RPMI8226 (cell line): ENCODE measurements at regions not wholly inside any gene's neighbourhood (a gene's known extent, or its start where the extent isn't known, plus 50 kb on each side); places are given as distances from the start of the nearest gene placed in this dataset.
"Not testable (repeated sequence)": the region's sequence is repeated elsewhere in the genome, so short reads cannot be mapped to it uniquely, and the experiment has no call there.

Experiments used
- DNase-seq: peaks from one replicate; pipeline ENCODE4 v3.0.0-alpha.2; 2015

DNA sequence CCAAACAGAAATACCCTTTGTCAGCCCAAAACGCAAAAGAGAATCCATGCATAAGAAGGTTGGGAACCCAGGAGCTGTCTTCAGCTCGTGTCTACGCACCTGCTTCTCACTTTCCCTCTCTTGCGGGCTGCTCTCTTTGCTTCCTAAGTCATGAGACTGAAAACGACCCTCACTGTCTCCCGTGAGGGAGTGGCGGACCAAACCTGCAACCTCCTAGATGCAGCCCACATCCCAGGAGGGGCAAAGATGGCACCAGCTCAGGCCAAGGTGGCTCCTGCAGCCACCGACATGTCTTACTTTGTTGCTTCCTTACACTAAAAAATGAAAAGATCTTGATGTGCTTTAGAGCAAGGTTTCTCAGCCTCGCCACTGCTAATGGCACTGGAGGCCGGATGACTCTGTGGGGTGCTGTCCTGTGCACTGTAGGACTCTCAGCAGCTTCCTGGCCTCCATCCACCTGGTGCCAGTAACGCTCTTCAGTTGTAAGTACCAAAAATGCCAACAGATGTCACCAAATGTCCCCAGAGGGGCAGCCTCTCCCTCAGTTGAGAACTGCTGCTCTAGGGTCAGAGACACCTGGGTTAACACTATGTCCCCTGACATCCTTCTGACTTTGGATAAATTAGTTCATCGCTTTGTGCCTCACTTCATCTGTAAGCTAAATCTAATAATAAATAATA is 179.8 kb upstream of the PFKP start:
- DNase-seq = no peak

DNA sequence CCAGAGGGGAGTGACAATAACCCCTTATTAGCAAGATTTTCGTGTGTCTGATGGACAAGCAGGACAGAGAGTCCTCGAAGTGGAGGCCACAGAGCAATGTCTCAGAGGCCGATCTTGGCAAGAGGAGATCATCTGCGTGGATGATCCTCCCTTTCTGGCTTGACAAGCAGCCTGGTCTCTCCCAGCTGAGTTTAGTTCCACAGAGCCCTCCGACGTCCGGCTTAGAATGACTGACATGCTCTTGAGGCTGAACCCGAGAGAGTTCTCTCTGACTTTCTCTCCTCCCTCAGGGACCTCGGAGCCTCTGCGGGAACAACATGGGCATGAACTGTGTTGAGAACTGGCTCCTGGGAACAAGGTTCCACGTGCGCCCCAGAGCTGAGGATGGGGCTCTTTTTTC is 180.7 kb upstream of the PFKP start:
- DNase-seq = no peak

DNA sequence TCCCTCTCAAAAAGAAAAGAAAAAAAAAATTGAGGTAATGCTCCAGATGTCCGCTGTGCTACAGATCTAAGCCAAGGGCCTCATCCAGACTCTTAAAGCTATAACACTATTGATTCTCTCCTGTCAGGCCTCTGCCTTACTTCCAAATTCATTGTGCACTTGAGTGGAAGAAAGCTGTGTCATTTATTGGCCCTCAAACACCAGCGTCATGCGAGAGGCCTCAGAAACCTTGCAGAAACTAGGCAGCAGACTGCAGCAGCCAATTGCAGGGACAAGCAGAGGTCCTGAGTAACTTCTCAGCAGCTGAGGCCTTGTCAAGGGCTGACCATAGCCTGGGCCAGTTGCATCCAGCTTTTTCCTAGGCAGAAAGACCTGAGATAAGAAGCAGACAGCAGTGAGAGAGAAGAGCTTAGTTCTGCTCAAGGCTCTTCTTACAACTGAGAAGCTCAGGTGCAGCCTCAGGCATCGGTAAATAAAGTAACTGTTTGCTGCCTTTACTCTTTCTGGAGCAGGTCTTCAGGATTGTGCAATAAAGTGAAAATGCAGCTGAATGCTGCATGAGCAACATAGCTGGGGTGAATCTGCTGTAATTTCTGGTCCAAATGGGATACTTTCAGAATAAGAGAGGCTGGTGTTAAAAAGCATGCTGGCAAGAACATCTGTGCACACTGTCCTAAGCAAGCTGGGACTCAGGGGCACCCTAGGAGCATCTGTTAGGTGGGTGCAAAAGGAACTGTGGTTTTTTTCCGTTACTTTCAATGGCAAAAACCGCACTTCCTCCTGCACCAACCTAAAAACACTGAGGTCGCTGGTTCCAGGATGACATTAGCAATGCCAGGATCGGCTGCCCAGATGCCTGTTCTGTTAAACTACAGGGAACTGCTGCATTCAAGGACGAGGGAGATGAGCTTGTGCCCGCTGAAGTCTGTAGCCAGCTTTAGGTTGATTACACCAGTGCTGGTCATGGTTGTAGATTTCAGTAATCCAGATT is 181.8 kb upstream of the PFKP start:
- DNase-seq = no peak

DNA sequence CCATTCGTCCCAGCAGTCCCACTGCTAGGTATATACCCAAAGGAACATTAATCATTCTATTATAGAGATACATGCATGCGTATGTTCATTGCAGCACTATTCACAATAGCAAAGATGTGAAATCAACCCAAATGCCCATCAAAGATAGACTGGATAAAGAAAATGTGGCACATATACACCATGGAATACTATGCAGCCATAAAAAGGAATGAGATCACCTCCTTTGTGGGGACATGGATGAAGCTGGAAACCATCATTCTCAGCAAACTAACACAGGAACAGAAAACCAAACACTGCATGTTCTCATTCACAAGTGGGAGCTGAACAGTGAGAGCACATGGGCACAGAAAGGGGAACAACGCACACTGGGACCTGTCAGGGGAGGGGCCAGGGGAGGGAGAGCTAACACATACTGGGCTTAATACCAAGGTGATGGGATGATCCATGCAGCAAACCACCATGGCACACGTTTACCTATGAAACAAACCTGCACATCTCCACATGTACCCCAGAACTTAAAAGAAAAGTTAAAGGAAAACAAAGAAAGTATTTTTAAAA is 183.3 kb upstream of the PFKP start:
- not testable (repeated sequence) for DNase-seq

DNA sequence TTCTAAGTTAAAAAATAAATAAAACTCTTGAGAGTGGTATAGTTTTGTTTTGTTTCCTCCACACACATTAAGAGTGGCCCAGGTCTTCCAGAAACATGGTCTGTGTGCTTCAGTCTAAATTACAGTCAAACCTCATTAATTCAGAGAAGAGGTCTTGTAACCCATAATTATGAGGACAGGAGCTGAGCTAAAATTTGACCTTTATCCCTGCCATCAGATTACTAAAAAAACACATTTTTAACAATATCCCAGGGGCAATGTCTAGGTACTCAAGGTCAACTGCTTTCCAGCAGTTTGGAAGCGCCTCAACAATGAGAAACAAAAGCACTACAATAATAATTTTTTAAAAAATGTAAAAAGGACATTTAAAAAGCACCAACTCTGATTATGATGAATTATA is 184.1 kb upstream of the PFKP start:
- no peak for DNase-seq

DNA sequence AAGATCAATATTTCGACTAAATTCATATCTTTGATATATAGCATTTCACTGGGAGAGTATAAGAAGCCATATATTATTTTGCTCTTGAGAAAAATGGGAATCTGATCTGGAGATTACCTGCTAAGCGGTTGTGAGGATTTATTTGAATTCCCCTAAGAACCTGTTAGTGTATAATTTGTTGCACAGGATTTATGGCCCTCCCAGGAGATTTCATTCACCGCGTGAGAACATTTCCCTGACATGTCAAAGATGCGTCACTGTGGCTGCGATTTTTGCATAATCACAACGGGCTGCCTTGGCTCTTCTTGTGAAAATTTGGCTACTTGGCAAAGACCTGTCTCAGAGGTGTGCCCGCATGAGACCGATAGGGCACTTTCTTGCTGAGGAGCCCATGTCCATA is 184.7 kb upstream of the PFKP start:
- no peak for DNase-seq

DNA sequence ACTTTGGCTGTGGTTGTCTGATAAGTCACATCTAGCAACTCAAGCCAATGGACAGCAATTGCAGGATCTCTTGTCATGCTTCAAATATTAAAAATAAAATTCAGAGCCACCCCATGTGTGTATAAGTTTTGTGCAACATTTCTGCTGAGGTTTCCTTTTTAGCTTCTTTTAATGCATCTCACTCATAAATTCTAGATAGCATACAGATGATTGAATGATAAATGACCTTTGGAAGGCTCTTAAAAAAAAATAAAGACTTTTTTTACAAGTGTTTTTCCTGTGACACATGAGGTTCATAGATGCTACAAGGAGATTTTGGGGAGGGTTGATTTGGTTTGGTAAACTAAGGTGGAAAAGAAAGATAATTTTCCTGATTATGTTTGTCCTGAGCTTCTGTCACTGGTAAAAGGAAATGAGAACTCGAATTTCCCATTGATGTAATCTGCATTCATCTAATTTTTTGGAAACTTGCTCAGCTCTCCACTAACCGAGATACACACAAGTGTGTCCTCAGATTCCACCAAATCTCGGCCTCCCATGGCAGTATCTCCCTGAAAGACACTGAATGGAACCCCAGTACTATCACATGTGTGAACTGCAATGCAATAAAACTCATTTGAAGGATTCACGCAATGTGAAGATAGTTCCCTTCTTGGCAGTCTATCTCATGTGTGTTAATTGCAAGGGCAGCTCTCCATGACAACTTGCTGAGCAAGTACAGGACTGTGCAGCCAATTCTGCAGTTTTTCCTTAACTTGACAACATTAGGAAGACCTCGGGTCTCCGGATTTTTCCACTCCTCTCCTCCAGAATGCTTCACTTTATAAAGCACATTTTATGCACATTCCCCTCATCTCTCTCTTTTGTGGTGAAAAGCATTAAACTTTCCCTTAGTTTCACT is 185.4 kb upstream of the PFKP start:
- no peak for DNase-seq

DNA sequence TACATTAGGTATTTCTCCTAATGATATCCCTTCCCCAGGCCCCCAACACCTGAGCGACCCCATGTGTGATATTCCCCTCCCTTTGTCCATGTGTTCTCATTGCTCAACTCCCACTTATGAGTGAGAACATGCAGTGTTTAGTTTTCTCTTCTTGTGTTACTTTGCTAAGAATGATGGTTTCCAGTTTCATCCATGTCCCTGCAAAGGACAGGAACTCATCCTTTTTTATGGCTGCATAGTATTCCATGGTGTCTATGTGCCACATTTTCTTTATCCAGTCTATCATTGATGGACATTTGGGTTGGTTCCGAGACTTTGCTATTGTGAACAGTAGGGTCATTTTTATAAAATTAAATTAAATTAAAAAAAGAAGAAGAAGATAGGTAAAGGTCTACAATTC is 187.3 kb upstream of the PFKP start:
- DNase-seq = not testable (repeated sequence)

DNA sequence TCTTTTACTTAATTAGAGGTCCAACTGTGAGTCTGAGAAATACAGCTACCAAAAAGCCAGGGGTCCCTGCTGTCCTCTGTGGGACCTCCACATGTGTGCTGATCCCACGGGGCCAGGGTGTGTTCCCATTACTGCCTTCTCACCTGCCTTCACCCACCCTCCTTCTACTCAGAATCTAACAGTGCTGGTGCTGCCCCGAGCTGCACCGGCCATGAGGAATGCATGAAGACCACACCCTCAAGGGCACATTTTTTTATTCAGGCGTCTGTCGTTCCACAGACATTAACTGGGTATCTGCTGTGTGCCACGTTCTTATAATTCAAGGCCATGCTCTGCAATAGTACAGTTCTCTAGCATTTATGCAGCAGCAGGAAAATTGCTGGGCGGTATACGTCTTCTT is 188.5 kb upstream of the PFKP start:
- DNase-seq = no peak

DNA sequence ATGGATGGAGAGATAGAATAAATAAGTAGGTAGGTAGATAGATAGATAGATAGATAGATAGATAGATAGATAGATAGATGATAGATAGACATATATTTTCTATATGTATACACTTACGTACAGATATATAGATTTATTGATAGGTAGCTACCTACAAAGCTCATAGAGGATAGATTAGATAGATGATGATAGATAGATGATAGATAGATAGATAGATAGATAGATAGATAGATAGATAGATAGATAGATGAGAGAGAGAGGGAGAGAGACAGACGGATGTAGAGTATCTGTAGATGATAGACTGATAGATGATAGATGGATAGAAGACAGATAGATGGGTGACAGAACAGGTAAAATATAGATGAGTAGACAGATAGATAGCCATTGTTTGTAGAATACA is 191.3 kb upstream of the PFKP start:
- DNase-seq = no peak

DNA sequence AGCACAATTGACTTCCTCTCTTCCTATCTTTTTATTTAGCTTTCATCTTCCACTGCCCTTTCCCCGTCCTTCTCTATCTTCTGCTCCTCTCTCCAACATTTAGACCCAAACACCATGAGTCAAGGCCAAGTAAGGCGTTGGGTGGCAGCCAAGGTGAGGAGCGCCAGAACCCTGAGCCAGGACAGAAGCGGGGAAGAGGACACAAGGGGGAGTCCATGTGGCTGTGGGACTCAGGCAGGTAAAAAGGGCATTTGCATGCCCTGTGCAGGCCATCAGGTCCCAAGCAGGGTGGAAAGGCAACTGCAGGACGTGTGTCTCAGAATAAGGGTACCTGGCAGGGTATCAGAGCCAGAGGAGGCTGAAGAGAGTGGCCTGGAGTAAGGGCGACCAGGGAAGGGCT is 192.4 kb upstream of the PFKP start:
- DNase-seq = no peak

DNA sequence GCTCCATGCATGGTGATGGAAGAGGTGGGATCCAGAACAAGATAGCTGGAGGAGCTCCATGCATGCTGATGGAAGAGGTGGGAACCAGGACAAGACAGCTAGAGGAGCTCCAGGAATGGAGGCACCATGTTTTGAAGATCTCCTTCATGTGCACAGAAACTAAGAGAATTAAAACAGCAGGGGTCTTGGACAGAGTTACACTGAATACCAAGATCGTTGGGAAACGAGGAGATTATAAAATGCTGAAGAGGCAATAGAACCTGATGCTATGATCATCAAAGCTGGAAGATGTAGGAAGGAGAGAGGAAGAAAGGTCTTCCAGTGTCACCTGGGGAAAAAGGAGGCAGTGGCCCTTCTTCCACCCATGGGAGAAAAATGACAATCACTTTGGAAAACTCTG is 193.6 kb upstream of the PFKP start:
- DNase-seq = no peak

DNA sequence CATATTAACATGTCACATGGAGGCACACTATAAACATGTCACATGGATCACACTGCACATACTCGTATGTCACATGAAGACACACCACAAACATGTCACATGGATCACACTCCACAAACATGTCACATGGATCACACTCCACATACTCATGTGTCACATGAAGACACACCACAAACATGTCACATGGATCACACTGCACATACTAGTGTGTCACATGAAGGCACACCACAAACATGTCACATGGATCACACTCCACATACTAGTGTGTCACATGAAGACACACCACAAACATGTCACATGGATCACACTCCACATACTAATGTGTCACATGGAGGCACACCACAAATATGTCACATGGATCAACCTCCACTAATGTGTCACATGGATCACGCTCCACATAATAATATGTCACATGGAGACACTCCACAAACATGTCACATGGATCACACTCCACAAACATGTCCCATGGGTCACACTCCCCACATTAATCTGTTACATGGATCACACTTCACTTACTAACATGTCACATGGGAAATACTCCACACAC is 195.6 kb upstream of the PFKP start:
- no peak for DNase-seq

DNA sequence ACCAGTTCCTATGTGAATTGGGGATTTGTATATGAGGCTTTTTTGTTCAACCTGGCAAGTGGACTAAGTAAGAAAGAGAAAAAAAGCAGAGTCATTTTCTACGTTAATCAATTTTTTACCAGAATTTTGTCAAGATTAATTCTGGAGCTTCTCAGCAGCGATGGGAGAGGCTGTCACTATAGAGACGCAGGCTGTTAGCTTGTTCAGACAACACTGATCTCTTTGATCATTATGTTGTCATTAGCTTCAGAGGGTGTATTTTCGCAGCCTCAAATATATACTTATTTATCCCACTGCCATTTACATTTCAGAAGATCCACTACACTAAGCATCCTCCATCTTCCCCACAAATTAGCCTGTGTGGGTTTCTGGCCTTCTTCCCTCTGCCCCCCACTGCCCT is 196.7 kb upstream of the PFKP start:
- DNase-seq = no peak

DNA sequence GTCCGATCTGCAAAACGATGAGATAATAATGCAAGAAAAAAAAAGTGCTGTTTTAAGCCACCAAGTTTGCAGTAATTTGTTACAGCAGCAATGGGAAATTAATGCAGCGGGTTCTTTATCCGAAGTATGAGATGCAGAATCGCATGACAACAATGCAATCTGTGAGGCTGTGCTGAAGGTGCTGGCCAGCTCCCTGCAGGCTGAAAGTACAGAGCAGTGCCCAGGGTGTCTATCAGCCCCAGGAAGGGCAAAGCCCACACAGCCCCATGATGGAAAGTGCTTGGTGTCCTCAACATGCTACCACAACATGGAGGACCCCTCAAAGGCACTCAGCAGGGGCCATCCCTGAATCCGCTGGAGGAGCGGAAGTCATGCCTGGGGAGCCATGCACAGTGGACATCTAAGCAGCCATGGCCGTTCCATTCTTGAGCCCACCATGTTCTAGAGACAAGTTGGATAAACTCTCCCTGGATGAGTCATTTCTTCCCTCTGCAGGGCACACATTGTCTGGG is 199.5 kb upstream of the PFKP start:
- no peak for DNase-seq

DNA sequence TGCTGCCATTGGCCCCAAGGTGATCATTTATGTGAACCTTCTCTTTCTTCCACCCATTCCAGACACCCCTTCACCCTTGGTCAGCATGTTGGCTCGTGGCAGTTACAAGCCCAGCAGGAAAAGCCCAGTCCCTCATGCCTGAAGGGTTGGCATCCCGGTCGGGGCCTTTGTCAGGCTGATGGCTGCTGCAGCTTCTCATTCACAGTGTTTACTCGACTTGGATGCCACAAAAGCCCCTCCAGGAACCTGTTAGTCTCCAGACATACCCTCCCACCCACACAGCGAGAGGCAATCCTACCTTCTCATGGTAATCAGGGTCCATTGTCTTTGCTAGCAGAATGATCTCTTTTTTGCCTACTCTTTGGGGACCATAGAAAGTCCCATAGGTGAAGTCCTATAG is 200.8 kb upstream of the PFKP start:
- DNase-seq = no peak

DNA sequence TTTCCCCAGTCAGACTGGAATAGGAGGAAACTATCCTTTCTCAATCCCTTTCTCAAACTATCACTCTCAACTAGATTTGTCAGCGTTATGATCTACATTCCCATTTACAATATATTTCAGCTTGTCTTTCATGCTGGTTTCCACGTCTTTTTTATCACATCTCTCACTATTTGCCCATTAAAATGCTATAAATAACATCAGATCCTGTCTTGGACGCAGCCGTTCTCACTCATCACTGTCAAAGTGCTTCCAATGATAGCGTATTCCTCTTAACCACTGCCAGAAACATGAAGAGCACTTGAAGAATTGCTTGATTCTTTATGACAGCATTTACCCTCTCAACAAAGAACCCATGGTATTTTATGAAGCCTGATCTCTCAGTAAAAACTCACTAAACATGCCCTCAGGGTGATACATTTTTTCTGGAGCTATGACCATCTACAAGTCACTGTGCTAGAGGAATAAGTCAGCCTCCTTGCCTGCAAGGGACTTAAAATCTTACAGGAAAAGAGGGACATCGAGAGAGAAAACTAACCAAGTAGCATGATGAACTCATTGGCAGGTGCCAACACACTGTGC is 205.6 kb upstream of the PFKP start:
- no peak for DNase-seq

DNA sequence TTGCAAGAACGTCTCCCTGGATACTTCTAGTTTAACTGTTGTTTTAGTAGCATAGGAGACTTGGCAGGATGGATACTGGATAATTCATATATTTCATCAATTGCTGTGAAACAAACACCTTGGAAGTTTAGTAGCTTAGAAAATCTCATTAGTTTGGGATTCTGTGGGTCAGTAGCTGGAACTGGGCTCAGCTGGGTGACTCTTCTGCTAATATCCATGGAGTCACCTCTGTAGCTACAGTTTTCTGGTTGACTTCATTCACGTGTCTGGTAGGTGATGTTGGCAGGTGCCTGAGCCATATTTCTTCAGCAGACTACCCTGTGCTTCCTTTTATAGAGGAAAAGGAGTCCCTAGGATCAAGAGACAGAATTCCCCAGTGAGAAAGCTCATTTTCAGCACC is 208.9 kb upstream of the PFKP start:
- no peak for DNase-seq

DNA sequence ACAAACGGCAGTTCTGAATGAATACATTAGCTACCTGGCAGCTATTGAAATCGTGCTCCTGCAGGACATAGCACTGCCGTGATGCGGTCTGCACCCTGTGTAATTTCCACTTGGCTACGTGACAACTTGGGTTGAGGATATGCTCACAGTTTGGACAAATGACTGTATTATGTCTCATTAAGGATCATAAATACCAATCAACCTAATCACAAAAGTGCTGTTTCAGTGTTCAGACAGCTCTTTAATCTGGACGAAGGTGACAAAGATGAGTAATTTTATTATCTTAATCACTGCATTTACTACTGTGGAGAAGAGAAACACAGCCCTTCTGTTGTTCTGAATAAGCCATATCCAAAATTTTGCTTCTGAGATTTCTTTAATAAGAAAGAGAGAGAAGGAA is 210.8 kb upstream of the PFKP start:
- no peak for DNase-seq

DNA sequence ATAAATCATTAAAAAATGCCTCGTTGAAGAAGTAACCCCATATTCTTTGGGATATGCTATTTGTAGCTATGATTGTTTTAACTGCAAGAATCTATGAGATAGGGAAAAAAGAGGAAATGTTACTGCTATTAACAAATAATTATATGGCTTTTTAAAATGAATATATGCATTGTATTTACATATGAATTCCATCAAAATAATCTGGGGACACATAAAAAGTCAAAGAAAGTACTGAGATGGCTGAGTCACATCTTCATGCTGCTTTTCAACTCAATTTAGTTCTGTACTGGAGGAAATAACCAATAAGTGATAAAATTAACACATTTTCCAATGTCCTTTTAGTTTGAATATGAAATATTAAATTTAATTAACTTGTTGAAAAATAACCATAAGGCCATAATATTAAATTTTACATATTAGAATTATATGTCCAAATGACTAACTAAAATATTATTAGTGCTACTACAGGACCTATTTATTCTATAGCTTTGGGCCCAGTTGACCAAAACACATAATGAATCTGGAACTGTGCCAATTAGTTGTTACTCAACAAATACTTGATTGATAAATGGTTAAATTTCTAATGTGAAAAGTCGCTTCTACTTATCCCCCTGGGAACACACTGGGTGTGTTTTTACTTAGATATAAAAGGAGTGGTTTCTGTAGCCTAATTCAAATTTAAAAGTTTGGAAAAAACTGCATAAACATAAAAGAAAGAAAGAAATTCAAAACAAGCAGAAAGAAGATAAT is 214.6 kb upstream of the PFKP start:
- no peak for DNase-seq

DNA sequence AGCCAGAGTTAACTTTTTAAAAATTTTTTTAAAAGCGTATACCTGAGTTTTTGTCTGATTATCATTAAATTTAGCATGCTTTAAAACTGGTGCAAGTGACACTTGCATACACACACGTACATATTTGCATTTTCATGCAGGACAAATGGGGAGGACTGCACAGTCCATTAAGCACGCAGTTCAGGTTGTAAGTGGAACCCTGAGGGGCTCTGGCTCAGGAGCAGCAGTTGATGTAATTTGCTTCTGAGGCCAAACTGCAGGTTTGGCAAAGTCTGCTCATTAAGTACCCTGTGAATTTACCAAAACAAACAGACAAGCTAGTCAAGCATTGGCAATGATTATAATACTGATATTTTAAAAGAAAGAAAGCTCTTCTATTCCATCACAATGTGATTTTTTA is 215.8 kb upstream of the PFKP start:
- no peak for DNase-seq
